Astrocyte (in vitro differentiated cells and primary cell): ENCODE measurements at regions not wholly inside any gene's neighbourhood (a gene's known extent, or its start where the extent isn't known, plus 50 kb on each side); places are given as distances from the start of the nearest gene placed in this dataset.
"Not testable (repeated sequence)": the region's sequence is repeated elsewhere in the genome, so short reads cannot be mapped to it uniquely, and the experiment has no call there.

ENCODE experiments used
- DNase-seq: peaks from one replicate; pipeline ENCODE4 v3.0.0-alpha.2; 2010; ENCODE audit warnings: low read depth
- FAIRE-seq: peaks from 2 replicates; lab custom pipeline; 2011; peaks lifted over from hg19 to GRCh38; lab: Jason Lieb, UNC
- H2AFZ ChIP-seq: 2 replicates; pipeline ENCODE4 v1.6.0; 2012; ENCODE audit warnings: low read depth, low read length, inconsistent platforms
- H3K27ac ChIP-seq: 2 replicates; pipeline ENCODE4 v1.5.1; 2011; ENCODE audit warnings: low read depth, low read length, inconsistent platforms
- H3K27me3 ChIP-seq: 2 replicates; pipeline ENCODE4 v1.6.0; 2011; ENCODE audit warnings: low read length, inconsistent platforms; ENCODE audit not compliant: insufficient read depth
- H3K36me3 ChIP-seq: 2 replicates; pipeline ENCODE4 v1.5.1; 2011; ENCODE audit warnings: low read length, inconsistent platforms; ENCODE audit not compliant: insufficient read depth
- H3K4me1 ChIP-seq: 2 replicates; pipeline ENCODE4 v1.5.1; 2011; ENCODE audit warnings: low read length, inconsistent platforms; ENCODE audit not compliant: insufficient read depth
- H3K4me2 ChIP-seq: 2 replicates; pipeline ENCODE4 v1.6.0; 2012; ENCODE audit warnings: low read length, inconsistent platforms
- H3K4me3 ChIP-seq: 2 replicates; pipeline ENCODE4 v1.5.1; 2011; ENCODE audit warnings: low read depth, mild to moderate bottlenecking, low read length, inconsistent platforms; ENCODE audit not compliant: insufficient read depth
- H3K79me2 ChIP-seq: 2 replicates; pipeline ENCODE4 v1.6.0; 2012; ENCODE audit warnings: mild to moderate bottlenecking, low read length, inconsistent platforms; ENCODE audit not compliant: insufficient read depth
- H3K9ac ChIP-seq: 2 replicates; pipeline ENCODE4 v1.6.0; 2012; ENCODE audit warnings: mild to moderate bottlenecking, low read length, inconsistent platforms
- H3K9me3 ChIP-seq: 2 replicates; pipeline ENCODE4 v1.5.1; 2012; ENCODE audit warnings: low read depth, mild to moderate bottlenecking, low read length, inconsistent platforms; ENCODE audit not compliant: insufficient read depth
- H4K20me1 ChIP-seq: 2 replicates; pipeline ENCODE4 v1.6.0; 2012; ENCODE audit warnings: low read length, inconsistent platforms; ENCODE audit not compliant: insufficient read depth
- H3K27ac Mint-ChIP-seq: one replicate; pipeline ENCODE4 v1.8.0; 2021; ENCODE audit warnings: mild to moderate bottlenecking, mixed read lengths; ENCODE audit not compliant: unreplicated experiment
- H3K27me3 Mint-ChIP-seq: one replicate; pipeline ENCODE4 v1.8.0; 2021; ENCODE audit warnings: low read depth, mixed read lengths; ENCODE audit not compliant: unreplicated experiment
- H3K36me3 Mint-ChIP-seq: one replicate; pipeline ENCODE4 v1.8.0; 2021; ENCODE audit warnings: low read depth, mixed read lengths; ENCODE audit not compliant: unreplicated experiment
- H3K4me1 Mint-ChIP-seq: one replicate; pipeline ENCODE4 v1.8.0; 2021; ENCODE audit warnings: low read depth, mixed read lengths; ENCODE audit not compliant: unreplicated experiment
- H3K4me3 Mint-ChIP-seq: one replicate; pipeline ENCODE4 v1.8.0; 2021; ENCODE audit warnings: mild to moderate bottlenecking, moderate library complexity, mixed read lengths; ENCODE audit not compliant: unreplicated experiment
- H3K9me3 Mint-ChIP-seq: one replicate; pipeline ENCODE4 v1.8.0; 2021; ENCODE audit warnings: mild to moderate bottlenecking, mixed read lengths; ENCODE audit not compliant: unreplicated experiment
- EZH2 ChIP-seq: IDR thresholded peaks from 2 replicates; pipeline ENCODE4 v1.6.1; 2012; ENCODE audit warnings: mild to moderate bottlenecking, low read length, inconsistent platforms; ENCODE audit not compliant: insufficient read depth
- TF ChIP-seq, protein P1 (sequence below): IDR thresholded peaks from 2 replicates; pipeline ENCODE4 v1.5.1; 2011; ENCODE audit warnings: low read depth, mild to moderate bottlenecking, inconsistent platforms, low read length, moderate library complexity; ENCODE audit not compliant: insufficient read depth

- H3K36me3 Mint-ChIP-seq = no peaks in the 10 kb centered on the region
- DNase-seq (no peak), FAIRE-seq (no peak)
- H3K79me2 ChIP-seq = no peaks in the 10 kb centered on the region
- H3K4me1 Mint-ChIP-seq = no peaks in the 10 kb centered on the region
- no peak overlapping the region for H3K4me3 Mint-ChIP-seq
- H3K9ac ChIP-seq = no peak overlapping the region
- no peak overlapping the region for H3K4me3 ChIP-seq
- no peak for TF ChIP-seq EZH2
- TF ChIP-seq, protein P1, sequence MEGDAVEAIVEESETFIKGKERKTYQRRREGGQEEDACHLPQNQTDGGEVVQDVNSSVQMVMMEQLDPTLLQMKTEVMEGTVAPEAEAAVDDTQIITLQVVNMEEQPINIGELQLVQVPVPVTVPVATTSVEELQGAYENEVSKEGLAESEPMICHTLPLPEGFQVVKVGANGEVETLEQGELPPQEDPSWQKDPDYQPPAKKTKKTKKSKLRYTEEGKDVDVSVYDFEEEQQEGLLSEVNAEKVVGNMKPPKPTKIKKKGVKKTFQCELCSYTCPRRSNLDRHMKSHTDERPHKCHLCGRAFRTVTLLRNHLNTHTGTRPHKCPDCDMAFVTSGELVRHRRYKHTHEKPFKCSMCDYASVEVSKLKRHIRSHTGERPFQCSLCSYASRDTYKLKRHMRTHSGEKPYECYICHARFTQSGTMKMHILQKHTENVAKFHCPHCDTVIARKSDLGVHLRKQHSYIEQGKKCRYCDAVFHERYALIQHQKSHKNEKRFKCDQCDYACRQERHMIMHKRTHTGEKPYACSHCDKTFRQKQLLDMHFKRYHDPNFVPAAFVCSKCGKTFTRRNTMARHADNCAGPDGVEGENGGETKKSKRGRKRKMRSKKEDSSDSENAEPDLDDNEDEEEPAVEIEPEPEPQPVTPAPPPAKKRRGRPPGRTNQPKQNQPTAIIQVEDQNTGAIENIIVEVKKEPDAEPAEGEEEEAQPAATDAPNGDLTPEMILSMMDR = no peak
- H3K9me3 Mint-ChIP-seq = peaks cover 12% of the 10 kb centered on the region
- H3K27ac Mint-ChIP-seq = no peak overlapping the region
- H3K27me3 ChIP-seq = no peaks in the 10 kb centered on the region
- H3K4me2 ChIP-seq = no peak overlapping the region
- no peaks in the 10 kb centered on the region for H3K36me3 ChIP-seq
- H4K20me1 ChIP-seq = no peaks in the 10 kb centered on the region
- H3K4me1 ChIP-seq = no peaks in the 10 kb centered on the region
- H3K27ac ChIP-seq = no peak overlapping the region
- H3K27me3 Mint-ChIP-seq = peaks cover 7% of the 10 kb centered on the region
- H2AFZ ChIP-seq = no peak overlapping the region
- peaks cover 15% of the 10 kb centered on the region for H3K9me3 ChIP-seq
Measured at GRCh38 chr10:130715686-130716670, 579.8 kb downstream of the GLRX3 start.

DNA sequence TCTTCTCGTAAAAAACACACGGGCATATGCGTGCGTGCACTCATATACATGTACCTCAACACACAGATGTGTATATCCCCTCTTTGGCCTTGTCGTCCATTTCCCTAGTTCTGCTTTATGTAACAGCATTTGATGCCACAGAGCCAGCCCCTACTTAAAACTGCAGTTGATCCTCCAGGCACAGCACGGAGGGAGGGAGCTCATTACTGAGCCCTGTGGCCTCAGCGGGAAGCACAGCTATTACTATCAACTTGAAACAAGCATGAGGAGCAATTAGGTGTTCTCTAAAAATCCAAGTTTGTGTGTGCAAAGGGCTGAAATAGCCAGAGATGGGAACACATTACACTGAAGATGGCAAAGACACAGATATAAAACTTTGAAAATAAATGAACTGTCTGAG, 580.9 kb downstream of the GLRX3 start:
- no peak overlapping the region for H3K4me3 Mint-ChIP-seq
- H3K4me1 ChIP-seq = no peaks in the 10 kb centered on the region
- H3K4me3 ChIP-seq = no peak overlapping the region
- no peak overlapping the region for H3K9ac ChIP-seq
- no peaks in the 10 kb centered on the region for H3K27me3 ChIP-seq
- H3K9me3 ChIP-seq = peaks cover 15% of the 10 kb centered on the region
- H3K27ac Mint-ChIP-seq = no peak overlapping the region
- no peaks in the 10 kb centered on the region for H4K20me1 ChIP-seq
- peaks cover 3% of the 10 kb centered on the region for H3K27me3 Mint-ChIP-seq
- H3K4me2 ChIP-seq = no peak overlapping the region
- no peaks in the 10 kb centered on the region for H3K36me3 Mint-ChIP-seq
- DNase-seq (no peak), FAIRE-seq (no peak)
- no peaks in the 10 kb centered on the region for H3K4me1 Mint-ChIP-seq
- no peak overlapping the region for H2AFZ ChIP-seq
- H3K9me3 Mint-ChIP-seq = peaks cover 14% of the 10 kb centered on the region
- no peak for TF ChIP-seq EZH2
- TF ChIP-seq, protein P1 = no peak
- H3K36me3 ChIP-seq = no peaks in the 10 kb centered on the region
- H3K79me2 ChIP-seq = no peaks in the 10 kb centered on the region
- no peak overlapping the region for H3K27ac ChIP-seq

DNA sequence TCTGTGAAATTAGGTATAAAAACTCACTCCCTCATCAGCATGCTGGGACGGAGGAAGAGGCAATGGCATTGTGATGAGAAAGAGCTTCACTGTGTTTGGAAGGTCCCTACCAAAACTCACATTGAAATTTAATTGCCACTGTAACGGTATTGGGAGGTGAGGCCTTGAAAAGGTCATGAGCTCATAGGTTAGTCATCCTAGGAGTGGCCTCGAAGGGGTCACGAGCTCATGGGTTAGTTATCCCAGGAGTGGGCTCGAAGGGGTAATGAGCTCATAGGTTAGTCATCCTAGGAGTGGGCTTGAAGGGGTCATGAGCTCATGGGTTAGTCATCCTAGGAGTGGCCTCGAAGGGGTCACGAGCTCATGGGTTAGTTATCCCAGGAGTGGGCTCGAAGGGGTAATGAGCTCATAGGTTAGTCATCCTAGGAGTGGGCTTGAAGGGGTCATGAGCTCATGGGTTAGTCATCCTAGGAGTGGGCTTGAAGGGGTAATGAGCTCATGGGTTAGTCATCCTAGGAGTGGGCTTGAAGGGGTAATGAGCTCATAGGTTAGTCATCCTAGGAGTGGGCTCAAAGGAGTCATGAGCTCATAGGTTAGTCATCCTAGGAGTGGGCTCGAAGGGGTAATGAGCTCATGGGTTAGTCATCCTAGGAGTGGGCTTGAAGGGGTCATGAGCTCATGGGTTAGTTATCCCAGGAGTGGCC, 582.7 kb downstream of the GLRX3 start:
- peak overlapping the region; percentile 12 for H3K27ac Mint-ChIP-seq
- not testable (repeated sequence) for H3K36me3 Mint-ChIP-seq, H3K4me3 ChIP-seq, H3K4me3 Mint-ChIP-seq, H3K36me3 ChIP-seq, H3K27me3 Mint-ChIP-seq, H3K4me1 Mint-ChIP-seq, H3K4me2 ChIP-seq, H3K79me2 ChIP-seq, H3K9ac ChIP-seq, DNase-seq, H2AFZ ChIP-seq, FAIRE-seq, H3K27ac ChIP-seq, H4K20me1 ChIP-seq, H3K27me3 ChIP-seq, H3K4me1 ChIP-seq
- H3K9me3 ChIP-seq = peaks cover 15% of the 10 kb centered on the region
- H3K9me3 Mint-ChIP-seq = peaks cover 13% of the 10 kb centered on the region
